Esophagus muscularis mucosa (tissue), 4 donors: ENCODE measurements at regions not wholly inside any gene's neighbourhood (a gene's known extent, or its start where the extent isn't known, plus 50 kb on each side); places are given as distances from the start of the nearest gene placed in this dataset.
"Not testable (repeated sequence)": the region's sequence is repeated elsewhere in the genome, so short reads cannot be mapped to it uniquely, and the experiment has no call there.

Experiments
- DNase-seq: peaks from one replicate; pipeline ENCODE4 v3.0.0-alpha.2; 2017; ENCODE audit errors: extremely low spot score
- H3K27ac ChIP-seq, 4 donors: fragments of 200-600 bp; sonication (generic); replicated peaks in 1 of 4; 1 replicate in 3 of 4; 2 replicates in 1 of 4; pipeline ENCODE4 v1.5.1; 2016 to 2019; ENCODE audit warnings: mild to moderate bottlenecking in 1 of 4
- H3K27me3 ChIP-seq, 4 donors: fragments of 200-600 bp; sonication (generic); one replicate each; pipeline versions ENCODE4 v1.5.1 to v1.6.0; 2016 to 2019
- H3K36me3 ChIP-seq, 4 donors: fragments of 200-600 bp; sonication (generic); one replicate each; pipeline ENCODE4 v1.5.1; 2016 to 2019
- H3K4me1 ChIP-seq, 4 donors: fragments of 200-600 bp; sonication (generic); one replicate each; pipeline ENCODE4 v1.5.1; 2016 to 2019
- H3K4me3 ChIP-seq, 4 donors: fragments of 200-600 bp; sonication (generic); 1 replicate in 2 of 4; 2 replicates in 2 of 4; pipeline ENCODE4 v1.5.1; 2016 to 2019; ENCODE audit warnings: mild to moderate bottlenecking in 4 of 4, moderate library complexity in 1 of 4
- H3K9me3 ChIP-seq, 4 donors: fragments of 200-600 bp; sonication (generic); 1 replicate in 3 of 4; 2 replicates in 1 of 4; pipeline ENCODE4 v1.5.1; 2016 to 2019
- EP300 ChIP-seq: sonication (generic); formaldehyde crosslinking; IDR thresholded peaks from one replicate; pipeline ENCODE4 v1.6.1; 2017; ENCODE audit warnings: antibody characterized with exemption
- POLR2A ChIP-seq: fragments of 450-650 bp; IDR thresholded peaks from one replicate; pipeline ENCODE4 v1.6.1; 2017; ENCODE audit warnings: antibody characterized with exemption, moderate library complexity, mild to moderate bottlenecking, low read depth
- POLR2AphosphoS5 ChIP-seq, 2 donors: sonication (generic); formaldehyde crosslinking; IDR thresholded peaks; one replicate each; pipeline ENCODE4 v1.6.1; 2017; ENCODE audit warnings: antibody characterized with exemption in 2 of 2
- WGBS: methylation state at CpG from one replicate; pipeline ENCODE4 v1.1.5; 2018; 5-methylcytosine and 5-hydroxymethylcytosine counted together
- intact Hi-C: fragments of 100-400 bp; cut with DNase I; formaldehyde crosslinking; loops from one replicate; pipeline ENCODE4 v1.15.1; 2023
- TF ChIP-seq, protein P1 (sequence below), 3 experiments: fragments of 200-600 bp in 2 of 3; fragments of 450-650 bp in 1 of 3; sonication (generic) in 2 of 3; IDR thresholded peaks; one replicate each; pipeline ENCODE4 v1.5.1; 2017 to 2019; ENCODE audit warnings: antibody characterized with exemption in 3 of 3, mild to moderate bottlenecking in 2 of 3, moderate library complexity in 1 of 3

DNA sequence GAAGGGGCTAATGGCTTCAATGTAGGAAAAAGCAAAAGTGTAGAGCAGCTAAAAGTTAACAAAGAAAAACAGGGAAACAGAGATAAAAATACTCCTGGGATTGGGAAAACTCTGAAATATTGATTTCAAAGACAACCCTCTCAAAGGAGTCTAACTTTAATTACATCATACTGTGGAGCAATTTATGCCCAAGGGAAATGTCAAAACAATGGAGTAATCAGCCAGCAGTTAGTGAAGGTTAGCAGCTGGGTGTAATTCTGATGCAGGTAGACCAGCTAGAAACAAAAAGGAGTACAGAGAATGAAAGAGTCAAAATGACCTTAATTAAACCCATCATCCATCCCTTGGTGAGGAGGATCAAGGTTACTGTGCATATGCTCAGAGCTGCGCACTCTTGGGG lies 169.0 kb downstream of the ADAM29 start:
- Histone ChIP-seq H3K4me1 (no peaks in the 10 kb centered on the region), H3K4me3 (no peak overlapping the region), H3K9me3 (no peaks in the 10 kb centered on the region), H3K27me3 (no peaks in the 10 kb centered on the region), H3K27ac (no peak overlapping the region), H3K36me3 (no peaks in the 10 kb centered on the region)
- intact Hi-C loops: no loop called here
- DNase-seq: no peak
- TF ChIP-seq POLR2A (no peak), EP300 (no peak)
- TF ChIP-seq, protein P1, sequence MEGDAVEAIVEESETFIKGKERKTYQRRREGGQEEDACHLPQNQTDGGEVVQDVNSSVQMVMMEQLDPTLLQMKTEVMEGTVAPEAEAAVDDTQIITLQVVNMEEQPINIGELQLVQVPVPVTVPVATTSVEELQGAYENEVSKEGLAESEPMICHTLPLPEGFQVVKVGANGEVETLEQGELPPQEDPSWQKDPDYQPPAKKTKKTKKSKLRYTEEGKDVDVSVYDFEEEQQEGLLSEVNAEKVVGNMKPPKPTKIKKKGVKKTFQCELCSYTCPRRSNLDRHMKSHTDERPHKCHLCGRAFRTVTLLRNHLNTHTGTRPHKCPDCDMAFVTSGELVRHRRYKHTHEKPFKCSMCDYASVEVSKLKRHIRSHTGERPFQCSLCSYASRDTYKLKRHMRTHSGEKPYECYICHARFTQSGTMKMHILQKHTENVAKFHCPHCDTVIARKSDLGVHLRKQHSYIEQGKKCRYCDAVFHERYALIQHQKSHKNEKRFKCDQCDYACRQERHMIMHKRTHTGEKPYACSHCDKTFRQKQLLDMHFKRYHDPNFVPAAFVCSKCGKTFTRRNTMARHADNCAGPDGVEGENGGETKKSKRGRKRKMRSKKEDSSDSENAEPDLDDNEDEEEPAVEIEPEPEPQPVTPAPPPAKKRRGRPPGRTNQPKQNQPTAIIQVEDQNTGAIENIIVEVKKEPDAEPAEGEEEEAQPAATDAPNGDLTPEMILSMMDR (IDR thresholded peaks at IDR 0.05): no peak
- WGBS: 80% methylated on average over 1 of the region's 1 CpG

DNA sequence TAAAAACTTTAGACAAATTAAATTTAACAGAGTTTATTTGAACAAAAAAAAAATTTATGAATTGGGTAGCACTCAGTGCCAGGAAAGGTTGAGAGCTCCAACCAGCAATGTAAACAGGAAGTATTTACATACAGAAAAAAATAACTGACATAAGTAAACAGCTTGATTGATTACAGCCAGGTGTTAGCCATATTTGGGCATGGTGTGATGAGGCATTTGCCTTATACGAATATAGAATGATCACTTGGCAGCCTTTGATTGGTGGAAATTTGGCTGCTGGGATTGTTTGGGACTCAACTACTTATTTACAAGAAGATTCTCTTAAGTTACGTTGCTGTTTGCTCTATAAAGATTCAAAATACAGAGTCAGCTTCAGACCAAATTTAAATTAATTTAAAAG lies 172.0 kb downstream of the ADAM29 start:
- intact Hi-C loops: no loop called here
- Histone ChIP-seq H3K4me3 (no peak overlapping the region), H3K27ac (no peak overlapping the region), H3K27me3 (no peaks in the 10 kb centered on the region), H3K36me3 (no peaks in the 10 kb centered on the region), H3K9me3 (peaks cover 0 to 1% (median under 1%) of the 10 kb centered on the region in 4 donors), H3K4me1 (no peaks in the 10 kb centered on the region)
- no peak for DNase-seq
- TF ChIP-seq EP300: no peak
- TF ChIP-seq, protein P1 (IDR thresholded peaks at IDR 0.05): no peak
- no peak for TF ChIP-seq POLR2A
- TF ChIP-seq POLR2AphosphoS5 (IDR thresholded peaks at IDR 0.05): no peak
- 75% methylated on average over 2 of the region's 2 CpGs for WGBS

DNA sequence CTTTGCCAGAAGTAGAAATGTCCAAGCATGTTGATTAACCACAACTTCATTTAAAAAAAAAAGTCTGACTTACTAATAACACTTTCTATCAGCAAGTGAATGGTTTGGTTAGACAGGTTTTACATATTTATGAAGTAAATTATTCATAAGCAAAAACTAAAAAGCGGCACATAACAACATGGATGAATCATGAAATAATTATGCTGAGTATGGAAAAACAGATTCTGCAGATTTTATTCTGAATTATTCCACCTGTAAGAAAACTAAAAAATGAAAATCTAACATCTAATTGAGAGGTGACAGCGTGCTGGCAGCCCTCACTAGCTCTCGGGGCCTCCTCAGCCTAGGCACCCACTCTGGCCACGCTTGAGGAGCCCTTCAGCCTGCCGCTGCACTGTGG lies 173.5 kb downstream of the ADAM29 start:
- H3K27me3 ChIP-seq: no peaks in the 10 kb centered on the region
- intact Hi-C loops: no loop called here
- peaks cover 0 to 9% (median 8%) of the 10 kb centered on the region in 4 donors for H3K9me3 ChIP-seq
- no peaks in the 10 kb centered on the region for H3K36me3 ChIP-seq
- no peaks in the 10 kb centered on the region for H3K4me1 ChIP-seq
- H3K27ac ChIP-seq: no peak overlapping the region
- no peak for DNase-seq
- TF ChIP-seq POLR2A (no peak), POLR2AphosphoS5 (IDR thresholded peaks at IDR 0.05) (no peak), EP300 (no peak)
- TF ChIP-seq, protein P1 (IDR thresholded peaks at IDR 0.05): no peak
- no peak overlapping the region for H3K4me3 ChIP-seq
- 62% methylated on average over 4 of the region's 5 CpGs for WGBS

DNA sequence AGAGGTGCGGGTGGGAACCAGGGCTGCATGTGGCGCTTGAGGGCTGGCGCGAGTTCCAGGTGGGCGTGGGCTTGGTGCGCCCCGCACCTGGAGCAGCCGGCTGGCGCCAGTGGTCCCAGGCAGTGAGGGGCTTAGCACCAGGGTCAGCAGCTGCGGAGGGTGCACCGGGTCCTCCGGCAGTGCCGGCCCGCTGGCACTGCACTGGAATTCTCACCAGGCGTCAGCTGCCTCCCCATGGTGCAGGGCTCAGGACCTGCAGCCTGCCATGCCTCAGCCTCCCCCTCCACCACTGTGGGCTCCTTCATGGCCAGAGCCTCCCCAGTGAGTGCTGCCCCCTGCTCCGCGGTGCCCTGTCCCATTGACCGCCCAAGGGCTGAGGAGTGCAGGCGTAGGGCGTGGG lies 174.0 kb downstream of the ADAM29 start:
- no peak for DNase-seq
- TF ChIP-seq, protein P1 (IDR thresholded peaks at IDR 0.05): no peak
- TF ChIP-seq POLR2AphosphoS5 (IDR thresholded peaks at IDR 0.05) (no peak), EP300 (no peak), POLR2A (no peak)
- H3K27me3 ChIP-seq: no peaks in the 10 kb centered on the region
- no peak overlapping the region for H3K27ac ChIP-seq
- no peak overlapping the region for H3K4me3 ChIP-seq
- no peaks in the 10 kb centered on the region for H3K36me3 ChIP-seq
- H3K9me3 ChIP-seq: peaks cover 0 to 9% (median 8%) of the 10 kb centered on the region in 4 donors
- intact Hi-C loops: no loop called here
- no peaks in the 10 kb centered on the region for H3K4me1 ChIP-seq
- WGBS: 100% methylated on average over 14 of the region's 20 CpGs

DNA sequence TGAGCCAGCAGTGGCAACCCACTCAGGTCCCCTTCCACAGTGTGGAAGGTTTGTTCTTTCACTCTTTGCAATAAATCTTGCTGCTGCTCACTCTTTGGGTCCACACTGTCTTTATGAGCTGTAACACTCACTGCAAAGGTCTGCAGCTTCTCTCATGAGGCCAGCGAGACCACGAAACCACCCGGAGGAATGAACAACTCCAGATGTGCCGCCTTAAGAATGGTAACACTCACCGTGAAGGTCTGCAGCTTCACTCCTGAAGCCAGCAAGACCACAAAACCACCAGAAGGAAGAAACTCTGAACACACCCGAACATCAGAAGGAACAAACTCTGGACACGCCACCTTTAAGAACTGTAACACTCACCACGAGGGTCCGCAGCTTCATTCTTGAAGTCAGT lies 174.9 kb downstream of the ADAM29 start:
- 87% methylated on average over 9 of the region's 9 CpGs for WGBS
- H3K36me3 ChIP-seq, intact Hi-C loops, H3K9me3 ChIP-seq, H3K27ac ChIP-seq, H3K4me3 ChIP-seq, H3K27me3 ChIP-seq, H3K4me1 ChIP-seq, DNase-seq: not testable (repeated sequence)
